ENCODE measurements at regions not wholly inside any gene's neighbourhood (a gene's known extent, or its start where the extent isn't known, plus 50 kb on each side); places are given as distances from the start of the nearest gene placed in this dataset.

- DNase-seq (ENCODE audit: low spot score): no peak
Measured at GRCh38 chr6:14260839-14261238, 143.3 kb downstream of the CD83 start.

GRCh38 chr6:14263881-14264424, 146.4 kb downstream of the CD83 start:
- TF ChIP-seq STAT6 (CRISPR knock-in tag; conservative IDR thresholded peaks at IDR 0.05; ENCODE audit: low read depth) (no peak), CDX4 (CRISPR knock-in tag; IDR thresholded peaks at IDR 0.05; ENCODE audit: borderline replicate concordance) (no peak), JUN (CRISPR knock-in tag; IDR thresholded peaks at IDR 0.05) (no peak), NR1H2 (CRISPR knock-in tag; IDR thresholded peaks at IDR 0.05) (no peak), MAX (CRISPR knock-in tag; IDR thresholded peaks at IDR 0.05) (no peak)
- TF ChIP-seq, protein P1, sequence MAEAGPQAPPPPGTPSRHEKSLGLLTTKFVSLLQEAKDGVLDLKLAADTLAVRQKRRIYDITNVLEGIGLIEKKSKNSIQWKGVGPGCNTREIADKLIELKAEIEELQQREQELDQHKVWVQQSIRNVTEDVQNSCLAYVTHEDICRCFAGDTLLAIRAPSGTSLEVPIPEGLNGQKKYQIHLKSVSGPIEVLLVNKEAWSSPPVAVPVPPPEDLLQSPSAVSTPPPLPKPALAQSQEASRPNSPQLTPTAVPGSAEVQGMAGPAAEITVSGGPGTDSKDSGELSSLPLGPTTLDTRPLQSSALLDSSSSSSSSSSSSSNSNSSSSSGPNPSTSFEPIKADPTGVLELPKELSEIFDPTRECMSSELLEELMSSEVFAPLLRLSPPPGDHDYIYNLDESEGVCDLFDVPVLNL (CRISPR knock-in tag; IDR thresholded peaks at IDR 0.05; ENCODE audit: borderline replicate concordance, low read depth): no peak
- TF ChIP-seq, protein P2, sequence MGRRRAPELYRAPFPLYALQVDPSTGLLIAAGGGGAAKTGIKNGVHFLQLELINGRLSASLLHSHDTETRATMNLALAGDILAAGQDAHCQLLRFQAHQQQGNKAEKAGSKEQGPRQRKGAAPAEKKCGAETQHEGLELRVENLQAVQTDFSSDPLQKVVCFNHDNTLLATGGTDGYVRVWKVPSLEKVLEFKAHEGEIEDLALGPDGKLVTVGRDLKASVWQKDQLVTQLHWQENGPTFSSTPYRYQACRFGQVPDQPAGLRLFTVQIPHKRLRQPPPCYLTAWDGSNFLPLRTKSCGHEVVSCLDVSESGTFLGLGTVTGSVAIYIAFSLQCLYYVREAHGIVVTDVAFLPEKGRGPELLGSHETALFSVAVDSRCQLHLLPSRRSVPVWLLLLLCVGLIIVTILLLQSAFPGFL (CRISPR knock-in tag; IDR thresholded peaks at IDR 0.05; ENCODE audit: borderline replicate concordance): no peak
- H3K4me1 Mint-ChIP-seq: peaks cover 13% of the 10 kb centered on the region
- H3K27me3 Mint-ChIP-seq (ENCODE audit: low read depth): peaks cover 7% of the 10 kb centered on the region
- H3K27ac Mint-ChIP-seq: no peak overlapping the region
- H3K9me3 Mint-ChIP-seq: peaks cover 30% of the 10 kb centered on the region
- H3K36me3 Mint-ChIP-seq: peaks cover 36% of the 10 kb centered on the region
- ATAC-seq (no peak), DNase-seq (ENCODE audit: low spot score) (no peak)
- CTCF ChIA-PET: no interaction called here
- H3K4me3 Mint-ChIP-seq: no peak overlapping the region
- POLR2A ChIA-PET: no interaction called here

More at GRCh38 chr6:14260839-14261238, 143.3 kb downstream of the CD83 start:
- ChIA-PET CTCF (interaction anchor here (1.0 kb wide), 1 partner anchor 20 kb away, joined by 3 read pairs; no protein-coding TSS in a partner anchor), POLR2A (no interaction called here)
- Mint-ChIP-seq H3K4me1 (peaks cover 28% of the 10 kb centered on the region), H3K27me3 (ENCODE audit: low read depth) (peaks cover 4% of the 10 kb centered on the region), H3K36me3 (peaks cover 36% of the 10 kb centered on the region), H3K27ac (no peak overlapping the region), H3K4me3 (no peak overlapping the region), H3K9me3 (peaks cover 30% of the 10 kb centered on the region)
- ATAC-seq: no peak
- TF ChIP-seq ELF4 (CRISPR knock-in tag; IDR thresholded peaks at IDR 0.05; ENCODE audit: low read depth) (no peak), ZNF281 (CRISPR knock-in tag; IDR thresholded peaks at IDR 0.05) (no peak), OVOL2 (CRISPR knock-in tag; IDR thresholded peaks at IDR 0.05; ENCODE audit: borderline replicate concordance) (no peak)
